HG03064 (cell line): ENCODE measurements at regions not wholly inside any gene's neighbourhood (a gene's known extent, or its start where the extent isn't known, plus 50 kb on each side); places are given as distances from the start of the nearest gene placed in this dataset.
A peak's percentile ranks its signal among the peaks of the same experiment; 100 is the strongest.

Experiments used
- ATAC-seq: cut with Tn5 transposase; IDR thresholded peaks from one replicate; pipeline ENCODE4 v1.9.1; 2021; ENCODE audit warnings: low read depth; ENCODE audit not compliant: unreplicated experiment

DNA sequence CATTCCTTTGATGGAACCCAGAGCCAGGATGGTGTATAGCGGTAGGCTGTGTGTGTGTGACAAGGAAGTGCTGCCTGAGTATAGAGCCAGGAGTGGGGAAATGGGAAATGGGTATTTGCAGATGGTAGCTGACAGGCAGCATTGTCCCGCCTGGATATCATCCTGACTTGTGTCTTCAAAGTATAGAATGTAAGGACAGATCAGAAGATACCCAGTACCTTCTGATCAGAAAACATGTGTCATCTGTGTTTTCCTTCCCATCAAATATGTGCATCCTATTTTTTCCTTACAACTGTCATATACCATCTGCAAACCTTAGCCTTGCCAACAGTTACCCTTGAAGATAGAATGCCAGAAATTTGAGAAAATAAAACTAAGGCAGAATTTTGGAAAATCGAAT lies 146.2 kb upstream of the CBLB start:
- ATAC-seq, result no peak

DNA sequence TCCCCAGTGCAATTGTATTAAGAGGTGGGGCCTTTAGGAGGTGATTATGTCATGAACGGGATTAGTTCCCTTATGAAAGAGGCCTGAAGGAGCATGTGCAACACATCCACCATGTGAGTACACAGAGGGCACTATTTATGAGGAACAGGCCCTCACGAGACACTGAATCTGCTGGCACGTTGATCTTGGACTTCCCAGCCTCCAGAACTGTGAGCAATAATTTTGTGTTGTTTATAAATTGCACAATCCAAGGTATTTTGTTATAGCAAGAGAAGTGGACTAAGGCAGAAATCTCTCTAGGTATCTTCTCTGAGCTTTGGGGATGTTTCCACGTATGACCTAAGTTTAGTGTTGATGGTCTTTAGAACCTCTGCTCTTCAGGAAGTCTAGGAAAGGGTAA lies 149.3 kb upstream of the CBLB start:
- no peak for ATAC-seq

DNA sequence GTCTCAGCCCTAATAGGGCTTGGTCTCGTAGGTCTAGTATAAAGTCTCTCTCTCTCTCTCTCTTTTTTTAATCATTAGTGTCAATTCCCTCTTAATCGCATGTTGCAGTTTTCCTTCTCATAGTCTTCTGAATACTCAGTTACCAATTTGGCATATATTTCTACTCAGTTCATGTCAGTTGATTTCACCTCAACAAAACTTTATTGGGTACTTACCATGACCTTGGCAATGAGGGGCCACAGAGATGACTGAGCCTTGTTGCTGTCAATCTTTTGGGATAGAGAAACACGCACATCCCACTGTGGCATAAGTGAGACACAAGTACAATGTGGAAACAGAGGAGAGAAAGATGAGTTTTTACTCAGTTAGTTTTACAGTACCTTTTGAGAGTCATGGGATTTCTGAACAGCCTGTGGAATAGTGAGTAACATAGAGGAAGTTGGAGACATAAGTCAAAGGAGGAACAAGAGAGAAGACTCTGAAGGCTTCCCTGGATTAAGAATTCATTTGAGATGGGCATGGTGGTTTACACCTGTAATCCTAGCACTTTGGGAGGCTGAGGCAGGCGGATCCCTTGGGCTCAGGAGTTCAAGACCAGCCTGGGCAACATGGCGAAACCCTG lies 150.2 kb upstream of the CBLB start:
- ATAC-seq, result no peak

DNA sequence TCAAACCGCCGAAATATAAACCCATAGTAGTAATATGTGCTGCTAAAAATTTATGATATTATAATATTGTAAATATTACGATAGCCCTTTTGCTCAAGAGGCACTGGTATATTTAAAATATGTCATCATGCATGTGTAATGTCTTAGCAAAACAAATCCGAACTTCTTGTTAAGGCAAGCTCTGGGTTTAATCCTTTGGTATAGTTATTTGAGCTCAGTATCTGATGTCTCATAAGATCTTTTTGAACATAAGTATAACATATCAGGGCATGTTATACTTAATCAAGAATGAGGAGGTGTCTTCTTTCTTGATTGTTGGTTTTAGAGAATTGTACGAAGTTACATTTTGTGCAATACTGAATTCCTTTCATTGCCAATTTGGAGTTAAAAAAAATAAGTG lies 154.1 kb upstream of the CBLB start:
- ATAC-seq, result no peak

GRCh38 chr3:106025151-106025722 lies 156.4 kb upstream of the CBLB start:
- no peak for ATAC-seq

- no peak for ATAC-seq
Measured at GRCh38 chr3:106029954-106030626, 161.3 kb upstream of the CBLB start.

- no peak for ATAC-seq
Measured at GRCh38 chr3:106030627-106030963, 161.8 kb upstream of the CBLB start.

DNA sequence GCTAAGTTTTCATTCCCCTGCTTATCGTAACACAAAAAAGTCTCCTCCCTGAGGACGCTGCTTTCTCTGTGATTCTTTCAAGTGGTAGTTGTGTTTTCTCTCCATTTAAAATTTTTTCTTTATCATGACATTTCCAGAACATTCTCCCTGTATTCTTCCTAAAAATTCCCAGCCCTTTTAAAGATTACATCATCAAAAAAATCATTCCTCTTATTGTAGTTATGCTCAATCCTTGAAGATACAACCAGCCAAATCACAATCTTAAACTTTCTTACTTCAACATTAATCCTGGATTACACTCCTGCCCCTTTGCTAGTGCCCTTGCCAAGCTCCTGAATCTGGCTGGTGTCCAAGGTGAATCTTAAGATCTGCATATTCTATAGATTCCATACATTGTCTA lies 163.7 kb upstream of the CBLB start:
- ATAC-seq, result no peak

GRCh38 chr3:106033654-106034053 lies 164.8 kb upstream of the CBLB start:
- no peak for ATAC-seq

DNA sequence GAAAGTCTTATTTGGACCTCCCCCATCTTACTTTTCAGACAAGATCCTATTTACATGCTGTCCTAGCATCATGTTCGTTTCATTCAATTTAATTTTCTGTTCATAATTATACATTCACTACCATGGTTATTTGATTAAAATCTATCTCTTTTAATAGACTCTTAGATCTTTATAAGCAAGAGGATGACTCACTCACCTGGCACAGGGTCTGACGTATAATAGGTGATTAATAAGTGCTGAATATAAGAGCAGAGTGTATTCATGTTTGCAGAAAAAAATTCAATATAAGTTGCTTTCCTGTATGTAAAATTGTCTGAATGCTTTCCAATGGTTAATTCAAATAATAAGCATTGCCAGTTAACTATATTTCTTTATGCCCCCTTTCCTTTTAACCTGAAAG lies 165.5 kb upstream of the CBLB start:
- no peak for ATAC-seq

GRCh38 chr3:106035619-106036018 lies 166.8 kb upstream of the CBLB start:
- no peak for ATAC-seq

DNA sequence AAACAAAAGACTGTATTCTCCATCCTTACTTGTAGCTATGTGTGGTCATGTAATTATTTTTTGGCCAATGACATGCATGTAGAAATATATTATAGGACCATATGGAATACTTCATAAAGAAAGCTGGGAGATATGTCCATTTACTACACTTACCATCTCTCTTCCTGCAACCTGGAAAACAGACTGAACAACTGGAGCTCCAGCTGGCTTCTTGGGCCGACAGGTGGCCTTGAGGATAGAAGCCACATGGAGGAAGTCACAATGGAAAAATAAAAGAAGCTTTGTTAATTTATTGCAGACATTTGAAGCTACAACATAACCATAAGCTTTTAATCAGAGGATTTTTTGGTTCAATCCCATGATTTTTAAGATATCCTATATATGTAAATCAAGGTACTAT lies 167.9 kb upstream of the CBLB start:
- ATAC-seq, result no peak

DNA sequence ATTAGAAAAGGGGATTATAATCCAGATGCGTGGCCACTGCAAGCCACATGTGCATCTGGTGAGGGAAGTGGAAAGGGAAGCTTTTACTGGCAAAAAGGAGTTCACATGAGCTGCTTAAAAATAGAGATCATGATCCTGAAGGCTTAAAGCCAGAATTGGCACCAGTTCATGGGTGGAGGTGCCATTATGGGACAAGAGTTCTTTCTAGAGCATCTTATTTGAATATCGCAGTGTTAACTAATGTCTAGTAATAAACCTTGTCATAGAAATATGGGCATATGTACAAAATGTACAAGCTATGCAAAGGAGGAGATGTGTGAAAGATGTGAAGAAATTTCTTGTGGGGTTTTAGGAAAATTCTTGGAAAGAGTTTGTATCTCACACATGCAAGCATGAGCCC lies 178.4 kb upstream of the CBLB start:
- no peak for ATAC-seq

GRCh38 chr3:106048946-106049481 lies 180.2 kb upstream of the CBLB start:
- no peak for ATAC-seq

DNA sequence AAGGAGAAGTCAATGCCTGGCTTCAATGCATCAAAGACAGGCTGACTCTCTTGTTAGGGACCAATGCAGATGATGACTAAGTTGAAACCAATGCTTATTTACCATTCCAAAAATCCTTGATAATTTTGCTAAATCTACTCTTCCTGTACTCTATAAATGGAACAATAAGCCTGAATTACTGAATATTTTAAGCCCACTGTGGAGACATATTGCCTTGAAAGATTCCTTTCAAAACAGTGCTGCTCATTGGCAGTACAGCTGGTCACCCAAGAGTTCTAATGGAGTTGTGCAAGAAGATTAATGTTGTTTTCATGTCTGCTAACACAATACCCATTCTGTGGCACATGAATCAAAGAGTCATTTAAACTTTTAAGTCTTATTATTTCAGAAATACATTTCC lies 181.0 kb upstream of the CBLB start:
- ATAC-seq, result no peak

DNA sequence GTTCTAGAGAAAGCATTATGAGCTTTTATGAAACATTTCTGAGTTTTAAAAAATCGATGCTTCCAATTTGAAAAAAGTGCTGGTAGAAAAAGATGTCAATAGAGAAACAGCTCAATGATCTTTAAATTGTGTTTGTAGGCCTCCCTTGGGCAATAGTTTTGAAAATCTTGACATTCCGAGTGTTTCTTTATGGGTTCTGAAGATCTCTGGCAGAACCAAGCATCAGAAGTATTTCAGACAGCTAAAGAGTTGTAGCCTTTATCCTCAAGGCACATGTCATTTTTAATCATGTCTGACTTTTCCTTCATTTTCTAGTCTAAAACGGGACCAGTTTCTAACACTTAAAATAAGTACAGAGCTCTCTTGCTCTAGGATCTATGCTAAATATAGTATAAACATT lies 188.1 kb upstream of the CBLB start:
- no peak for ATAC-seq

DNA sequence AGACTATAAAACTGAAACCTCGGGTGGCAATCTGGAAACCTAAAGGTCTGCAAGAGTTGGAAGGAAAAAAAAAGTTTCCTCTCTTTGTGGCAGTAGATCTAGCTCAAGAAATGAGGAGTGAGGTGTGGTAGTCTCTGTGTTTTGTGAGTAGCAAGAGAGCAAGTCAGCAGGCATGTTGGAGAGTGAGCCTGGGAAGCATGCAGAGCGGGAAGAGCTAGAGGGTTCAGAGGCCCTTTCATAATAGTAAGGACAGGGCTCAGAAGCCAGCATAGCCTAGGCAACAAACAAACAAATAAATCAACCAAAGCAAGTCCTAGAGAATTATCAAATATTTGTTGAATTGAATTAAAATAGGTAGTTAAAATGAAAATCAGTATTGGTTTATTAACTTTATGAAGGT lies 189.7 kb upstream of the CBLB start:
- no peak for ATAC-seq

DNA sequence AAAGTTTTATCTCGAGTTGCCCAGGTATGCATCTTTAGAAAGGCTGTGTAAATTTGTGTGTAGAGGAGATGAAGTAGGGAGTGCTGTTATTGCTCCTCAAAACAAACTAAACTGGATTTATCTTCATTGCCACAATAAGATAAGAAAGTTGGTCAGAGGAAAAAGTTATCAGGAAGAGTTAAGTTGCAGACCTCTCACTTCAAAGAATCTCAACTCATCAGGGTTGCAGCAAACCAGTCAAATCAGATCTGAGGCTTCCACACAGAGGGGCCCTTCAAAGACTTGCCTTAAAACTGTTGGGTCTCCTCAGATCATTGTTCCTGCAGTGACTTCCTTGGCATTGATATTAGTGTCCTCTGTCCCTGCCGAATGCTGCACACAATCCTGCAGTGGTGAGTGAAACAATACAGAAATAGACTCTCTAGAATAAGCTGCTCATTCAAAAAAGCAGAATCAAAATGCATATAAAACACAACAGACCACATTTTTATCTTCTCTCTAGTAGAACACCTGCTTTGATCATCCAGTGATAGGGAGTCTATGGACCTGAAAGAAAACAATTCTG lies 191.2 kb upstream of the CBLB start:
- ATAC-seq, result no peak

GRCh38 chr3:106063909-106064308 lies 195.1 kb upstream of the CBLB start:
- no peak for ATAC-seq

DNA sequence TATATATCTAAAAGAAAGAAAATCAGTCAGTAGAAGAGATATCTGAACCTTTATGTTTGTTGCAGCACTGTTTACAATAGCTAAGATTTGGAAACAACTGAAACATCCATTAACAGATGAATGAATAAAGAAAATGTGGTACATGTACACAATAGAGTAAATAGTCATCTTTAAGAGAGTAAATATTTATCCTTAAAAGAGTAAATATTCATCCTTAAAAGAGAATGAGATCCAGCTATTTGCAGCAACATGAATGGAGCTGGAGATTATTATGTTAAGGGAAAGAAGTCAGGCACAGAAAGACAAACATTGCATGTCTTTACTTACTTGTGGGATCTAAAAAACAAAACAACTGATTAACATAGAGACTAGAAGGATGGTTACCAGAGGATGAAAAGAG lies 197.0 kb upstream of the CBLB start:
- no peak for ATAC-seq

- peak; percentile 51 for ATAC-seq
Measured at GRCh38 chr3:106067711-106068110, 198.9 kb upstream of the CBLB start.

GRCh38 chr3:106068381-106068780 lies 199.6 kb upstream of the CBLB start:
- ATAC-seq, result peak; percentile 32
